GM19467 (cell line): ENCODE measurements at regions not wholly inside any gene's neighbourhood (a gene's known extent, or its start where the extent isn't known, plus 50 kb on each side); places are given as distances from the start of the nearest gene placed in this dataset.

Experiments
- ATAC-seq: cut with Tn5 transposase; IDR thresholded peaks from one replicate; pipeline ENCODE4 v1.9.1; 2021; ENCODE audit warnings: mild to moderate bottlenecking, moderate library complexity; ENCODE audit not compliant: unreplicated experiment

DNA sequence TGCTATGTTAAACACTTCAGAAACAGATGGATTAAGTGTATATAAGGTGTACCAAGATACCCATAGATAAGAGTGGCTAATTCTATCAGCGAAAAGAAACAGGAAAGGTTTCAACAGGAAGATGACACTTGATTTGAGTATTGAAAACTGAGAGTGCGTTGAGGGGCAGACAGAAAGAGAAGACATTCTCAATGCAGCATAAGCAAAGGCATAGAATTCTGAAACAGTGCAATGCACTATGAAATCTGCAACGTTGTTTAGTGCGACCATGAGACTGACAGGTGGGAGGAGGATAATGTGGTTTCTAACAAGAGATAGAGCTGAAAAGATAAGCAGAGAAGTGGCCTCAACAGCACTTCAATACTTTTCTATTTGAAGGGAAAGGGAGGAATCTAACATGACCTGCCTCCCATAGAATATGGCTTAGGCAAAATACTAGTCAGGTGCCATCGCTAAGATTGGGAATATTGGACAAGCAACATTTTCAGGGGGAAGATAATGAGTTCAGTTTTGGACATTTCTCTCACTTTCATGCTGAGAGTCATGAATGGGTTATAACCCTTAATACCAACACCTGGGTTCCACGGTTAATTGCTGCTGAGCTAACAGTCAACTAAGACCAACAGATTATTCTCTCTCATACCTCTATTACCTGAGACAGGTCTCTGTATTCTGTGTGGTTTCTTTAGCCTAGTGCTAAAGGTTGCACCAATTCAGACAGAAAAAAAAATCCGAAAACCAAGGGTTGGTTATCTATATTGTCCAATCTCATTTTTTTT, 312.9 kb upstream of the ARID1B start:
- no peak for ATAC-seq

DNA sequence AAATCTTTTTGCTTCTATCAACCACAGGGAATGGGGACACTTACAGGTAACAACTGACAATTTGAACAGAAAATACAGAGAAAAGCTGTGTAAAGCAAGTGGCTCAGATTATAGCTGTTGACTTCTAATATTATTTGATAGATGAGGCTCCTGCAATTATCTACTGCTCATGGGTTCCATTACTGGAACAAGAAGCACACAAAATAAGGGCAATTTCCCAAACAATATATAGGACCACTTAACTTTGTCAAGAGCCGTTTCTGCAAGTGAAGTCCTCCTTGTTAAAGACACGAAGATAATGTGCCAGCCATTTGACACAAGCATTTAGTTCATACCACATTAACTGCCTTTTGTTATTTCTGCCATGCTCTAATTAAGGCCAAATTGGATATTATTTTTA, 315.5 kb upstream of the ARID1B start:
- no peak for ATAC-seq

DNA sequence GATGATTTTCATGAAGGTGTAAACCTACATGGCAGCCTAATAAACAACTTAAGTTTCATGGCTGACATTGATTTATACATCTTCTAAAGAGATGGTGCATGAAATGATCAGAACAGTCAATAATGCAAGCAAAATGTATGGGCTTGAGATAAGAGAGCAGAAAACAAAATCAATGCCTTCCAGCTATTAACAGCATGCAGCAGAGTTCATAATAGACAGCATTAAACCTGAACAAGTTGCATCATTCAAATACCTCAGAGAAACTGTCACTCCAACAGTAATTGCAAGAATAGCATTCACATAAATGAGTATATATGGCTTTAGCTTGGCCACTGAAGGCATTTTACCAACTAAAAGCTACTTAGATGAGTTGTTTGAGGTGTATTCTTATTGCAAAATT, 319.6 kb upstream of the ARID1B start:
- ATAC-seq: no peak

DNA sequence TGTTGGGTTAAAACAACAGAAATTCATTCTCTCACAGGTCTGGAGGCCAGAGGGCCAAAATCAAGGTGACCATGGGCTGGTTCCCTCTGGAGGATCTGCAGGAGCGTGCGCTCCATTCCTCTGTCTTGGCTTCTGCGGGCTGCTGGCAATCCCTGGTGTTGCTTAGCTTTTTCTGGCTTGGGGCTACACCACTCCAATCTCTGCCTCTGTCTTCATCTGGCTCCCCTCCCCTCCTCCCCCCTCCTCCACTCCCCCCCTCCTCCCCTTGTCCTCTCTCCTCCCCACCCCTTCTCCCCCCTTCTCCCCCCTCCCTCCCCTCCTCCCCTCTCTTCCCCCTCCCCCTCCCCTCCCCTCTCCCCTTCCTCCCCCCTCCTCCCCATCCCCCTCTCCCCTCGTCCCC, 321.3 kb upstream of the ARID1B start:
- no peak for ATAC-seq

DNA sequence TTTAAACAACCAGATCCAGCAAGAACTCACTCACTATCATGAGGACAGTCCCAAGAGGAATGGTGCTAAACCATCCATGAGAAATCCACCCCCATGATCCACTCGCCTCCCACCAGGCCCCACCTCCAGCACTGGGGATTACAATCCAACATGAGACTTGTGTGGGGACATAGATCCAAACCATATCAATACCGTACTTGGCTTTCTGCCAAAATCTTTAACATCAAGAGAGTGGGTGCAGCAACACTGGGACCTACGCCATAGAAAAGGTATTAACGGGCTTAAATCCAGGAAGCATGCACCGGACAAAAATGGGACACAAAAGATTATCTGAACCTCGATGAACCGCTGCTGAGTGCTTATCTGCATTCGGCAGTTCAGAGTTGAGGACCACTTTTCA, 322.3 kb upstream of the ARID1B start:
- no peak for ATAC-seq

DNA sequence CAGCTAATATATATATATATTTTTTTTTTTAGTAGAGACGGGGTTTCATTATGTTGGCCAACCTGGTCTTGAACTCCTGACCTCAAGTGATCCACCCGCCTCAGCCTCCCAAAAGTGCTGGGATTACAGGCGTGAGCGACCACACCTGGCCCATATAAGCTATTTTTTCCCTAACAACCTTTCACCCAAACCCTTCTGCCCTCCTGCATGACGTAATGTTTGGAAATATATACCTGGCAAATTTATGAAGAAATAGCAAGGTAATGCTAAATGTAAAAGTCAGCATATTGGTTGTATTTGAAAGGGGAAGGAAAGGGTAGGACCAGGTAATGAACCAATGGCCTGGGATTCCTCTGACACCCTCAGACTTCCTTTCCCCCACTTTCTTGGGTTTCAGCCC, 325.5 kb upstream of the ARID1B start:
- ATAC-seq: no peak

DNA sequence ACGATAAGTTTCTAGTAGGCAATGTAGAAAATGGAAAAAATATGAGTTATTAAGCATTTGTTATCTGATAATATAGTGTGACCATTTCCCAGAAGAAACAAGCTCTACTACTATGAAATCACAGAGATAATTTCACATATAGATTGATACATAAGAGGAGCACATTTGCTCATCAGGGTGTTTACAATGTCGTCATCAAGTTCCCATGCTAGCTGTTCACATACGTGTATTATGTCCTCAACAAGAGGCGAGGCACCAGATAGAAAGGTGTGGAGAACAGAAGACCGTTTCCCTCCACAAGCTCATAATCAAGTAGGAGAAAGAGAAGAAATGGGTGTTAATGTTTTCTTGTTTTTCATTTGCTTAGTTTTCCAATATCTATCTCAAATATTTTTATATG, 326.1 kb upstream of the ARID1B start:
- no peak for ATAC-seq

DNA sequence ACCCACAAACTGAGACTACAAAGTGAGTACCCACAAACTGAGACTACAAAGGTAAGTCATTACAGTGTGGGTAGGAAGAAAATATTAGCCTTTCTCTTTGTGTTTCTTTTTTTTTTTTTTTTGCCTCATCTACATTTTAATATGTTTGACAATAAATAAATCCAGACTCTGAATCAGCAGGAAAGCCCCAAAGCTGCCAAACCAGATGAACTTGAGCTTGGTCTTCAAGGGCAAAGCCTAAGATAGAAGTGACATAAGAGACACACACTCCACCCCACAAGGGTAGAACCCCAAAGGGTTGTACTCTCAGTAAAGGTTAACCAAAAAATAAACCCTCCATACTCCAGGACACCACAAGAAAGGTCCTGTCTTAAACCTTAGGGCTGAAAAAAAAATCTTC, 326.8 kb upstream of the ARID1B start:
- no peak for ATAC-seq

DNA sequence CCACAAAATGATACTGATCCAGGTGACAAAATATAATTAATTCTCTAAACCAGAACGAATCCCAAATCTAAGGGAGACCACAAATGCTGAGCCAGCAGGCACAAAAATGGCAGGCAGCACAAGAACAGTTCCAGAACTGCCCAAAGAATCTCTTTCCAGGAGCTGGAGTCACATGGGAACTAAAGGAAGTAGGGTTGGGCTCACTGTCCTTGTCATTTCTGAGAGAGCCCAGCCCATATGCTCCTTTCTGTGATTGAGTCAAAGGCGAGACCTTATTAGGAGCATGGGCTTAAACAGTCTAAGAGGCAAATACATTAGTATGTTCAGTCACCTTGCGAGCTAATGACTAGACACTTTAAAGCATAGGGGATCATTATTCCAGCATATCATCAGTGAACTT, 327.6 kb upstream of the ARID1B start:
- ATAC-seq: no peak

DNA sequence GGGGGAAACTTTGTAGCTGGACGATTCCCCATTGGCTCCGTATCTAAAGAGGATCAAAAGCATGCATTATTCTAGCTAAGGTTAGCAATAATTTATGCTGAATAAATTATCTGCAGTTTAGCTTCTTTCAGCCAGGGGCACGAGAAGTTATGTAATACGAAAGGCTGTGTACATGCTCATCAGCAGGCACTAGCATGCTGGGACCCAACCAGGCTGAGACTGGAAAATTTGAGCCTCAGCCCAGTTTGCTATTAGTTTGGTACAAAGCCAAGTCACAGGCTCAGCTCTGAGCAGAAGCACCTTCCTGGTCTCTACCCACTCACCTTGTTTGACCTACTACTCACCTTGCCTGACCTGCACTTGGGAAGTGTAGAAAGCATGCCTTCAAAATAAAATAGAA, 328.1 kb upstream of the ARID1B start:
- no peak for ATAC-seq

DNA sequence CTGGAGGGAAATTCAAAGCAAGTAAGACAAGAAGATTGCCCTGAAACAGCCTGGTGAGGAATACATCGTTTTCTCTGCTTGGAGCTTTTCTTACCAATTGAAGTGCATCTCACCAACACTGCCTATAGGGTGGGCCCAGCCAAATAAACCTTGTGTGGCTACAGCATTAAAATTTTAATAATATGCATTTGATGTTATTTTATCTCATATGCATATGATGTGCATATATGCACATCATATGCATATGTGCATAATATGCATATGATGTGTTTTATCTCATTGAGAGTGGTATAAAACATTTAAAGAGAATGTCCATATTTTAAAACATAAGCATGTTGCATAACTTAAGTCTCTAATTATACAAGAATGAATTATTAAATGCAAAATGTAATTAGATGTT, 328.6 kb upstream of the ARID1B start:
- no peak for ATAC-seq

DNA sequence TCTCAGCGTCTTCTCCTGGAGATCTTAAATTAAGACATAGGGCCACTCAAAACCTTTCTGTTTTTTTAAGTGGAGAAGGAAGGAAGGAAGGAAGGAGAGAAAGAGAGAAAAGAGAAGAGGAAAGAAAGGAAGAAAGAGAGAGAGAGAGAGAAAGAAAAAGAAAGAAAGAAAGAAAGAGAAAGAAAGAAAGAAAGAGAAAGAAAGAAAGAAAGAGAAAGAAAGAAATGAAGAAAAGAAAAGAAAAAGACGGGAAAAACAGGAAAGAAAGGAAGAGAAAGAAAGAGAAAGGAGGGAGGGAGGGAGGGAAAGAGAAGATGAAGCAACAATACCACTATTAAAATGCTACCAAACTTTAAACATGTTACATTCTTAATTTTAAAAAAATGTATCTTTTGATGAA, 336.5 kb upstream of the ARID1B start:
- ATAC-seq: no peak

DNA sequence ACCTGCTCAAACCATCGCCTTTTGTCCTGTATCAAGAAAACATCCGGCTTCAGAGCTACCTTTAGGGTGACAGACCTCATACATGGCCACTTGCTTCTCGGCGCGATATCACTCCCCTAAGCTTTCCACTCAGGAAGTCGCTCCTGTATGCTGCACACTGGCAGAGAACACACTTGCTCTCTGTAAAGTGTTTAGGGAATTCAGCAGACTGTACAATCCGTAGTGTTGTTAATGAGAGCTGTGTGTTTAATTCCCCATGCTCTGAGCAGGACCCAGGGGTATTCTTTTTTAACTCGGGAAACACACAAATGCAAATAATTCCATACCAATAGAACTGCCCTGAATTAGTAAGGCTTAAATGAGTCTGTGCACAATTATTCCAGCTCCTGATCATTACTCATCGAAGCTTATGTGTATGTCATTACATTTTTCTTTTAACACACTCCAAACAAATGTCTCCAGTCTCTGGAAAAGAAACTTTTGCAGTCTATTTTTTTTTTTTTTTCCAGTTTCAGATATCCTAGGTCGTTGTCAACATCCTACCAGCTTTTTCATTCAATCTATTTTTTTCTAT, 338.7 kb upstream of the ARID1B start:
- ATAC-seq: no peak

DNA sequence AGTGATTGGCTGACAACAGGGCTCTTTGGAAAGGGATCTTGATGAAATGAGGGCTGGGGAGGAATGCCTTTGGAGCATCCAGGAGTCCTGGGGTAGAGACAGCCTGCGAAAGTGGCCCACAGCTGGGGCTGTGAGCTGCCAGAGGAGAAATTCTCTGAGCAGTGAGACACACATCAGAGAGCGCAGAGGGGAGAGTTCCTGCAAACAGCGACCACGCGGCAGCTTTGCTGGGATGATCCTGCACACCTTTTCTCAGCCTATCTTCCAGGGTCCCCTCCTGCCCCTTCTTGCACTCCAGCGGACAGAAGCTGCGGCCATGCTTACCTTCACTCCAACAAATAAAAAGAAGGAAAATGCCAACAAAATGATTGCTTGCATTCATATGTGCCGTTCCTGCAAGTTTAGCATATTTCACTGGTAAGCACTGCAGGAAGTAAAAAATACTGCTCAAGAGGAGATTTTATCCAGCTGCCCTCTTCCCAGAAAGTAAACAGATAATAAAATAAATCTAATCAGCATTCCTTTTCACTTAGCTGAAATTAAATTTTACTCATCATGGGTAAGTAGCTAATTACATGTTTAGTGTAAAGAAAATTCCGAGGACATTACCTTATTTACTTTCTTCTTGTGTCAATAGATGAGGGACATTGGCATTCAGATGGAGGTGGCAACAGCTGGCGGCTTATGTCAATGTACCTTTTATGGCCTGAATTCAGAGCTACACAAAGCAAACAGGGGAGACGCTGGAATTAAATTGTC, 339.9 kb upstream of the ARID1B start:
- ATAC-seq: no peak

DNA sequence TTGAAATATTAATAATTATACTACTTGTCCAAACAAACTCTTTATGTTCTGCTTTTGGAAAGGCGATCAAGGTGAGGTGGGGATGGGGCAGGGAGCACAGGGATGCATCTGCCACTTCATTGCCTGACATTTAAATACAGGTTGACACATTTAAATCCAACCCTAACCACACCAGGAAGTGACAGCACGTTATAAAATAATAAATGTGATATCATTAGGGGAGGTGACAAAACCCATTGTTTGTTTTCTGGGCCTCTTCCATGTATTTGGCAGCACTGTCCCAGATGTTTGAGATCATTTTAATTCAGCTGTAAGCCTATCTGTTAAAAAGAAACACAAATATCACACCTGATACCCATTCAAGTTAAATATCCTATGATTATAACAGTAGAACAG, 342.4 kb upstream of the ARID1B start:
- ATAC-seq: no peak

DNA sequence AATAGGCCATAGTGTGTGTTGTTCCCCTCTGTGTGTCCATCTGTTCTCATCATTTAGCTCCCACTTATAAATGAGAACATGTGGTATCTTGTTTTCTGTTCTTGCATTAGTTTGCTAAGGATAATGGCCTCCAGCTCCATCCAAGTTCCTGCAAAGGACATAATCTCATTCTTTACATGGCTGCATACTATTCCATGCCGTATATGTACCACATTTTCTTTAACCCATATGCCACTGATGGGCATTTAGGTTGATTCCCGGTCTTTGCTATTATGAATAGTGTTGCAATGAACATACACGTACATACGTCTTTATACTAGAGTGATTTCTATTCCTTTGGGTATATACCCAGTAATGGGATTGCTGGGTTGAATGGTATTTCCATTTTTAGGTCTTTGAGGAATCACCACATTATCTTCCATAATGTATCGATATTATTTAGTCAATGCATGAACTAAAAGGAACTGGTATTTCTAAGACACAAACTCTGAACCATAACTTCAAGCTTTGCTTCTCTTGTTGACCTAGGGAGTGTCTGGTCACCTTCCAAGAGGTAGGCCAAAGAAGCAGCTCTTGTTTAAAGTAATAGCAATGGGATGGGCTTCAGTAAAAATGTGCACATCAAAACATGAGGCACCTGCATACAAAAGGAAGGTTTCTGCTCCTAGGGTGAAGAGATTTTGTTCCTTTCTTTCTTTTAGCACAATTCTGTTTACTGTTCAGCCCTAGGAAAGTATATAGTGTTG, 343.0 kb upstream of the ARID1B start:
- ATAC-seq: no peak

DNA sequence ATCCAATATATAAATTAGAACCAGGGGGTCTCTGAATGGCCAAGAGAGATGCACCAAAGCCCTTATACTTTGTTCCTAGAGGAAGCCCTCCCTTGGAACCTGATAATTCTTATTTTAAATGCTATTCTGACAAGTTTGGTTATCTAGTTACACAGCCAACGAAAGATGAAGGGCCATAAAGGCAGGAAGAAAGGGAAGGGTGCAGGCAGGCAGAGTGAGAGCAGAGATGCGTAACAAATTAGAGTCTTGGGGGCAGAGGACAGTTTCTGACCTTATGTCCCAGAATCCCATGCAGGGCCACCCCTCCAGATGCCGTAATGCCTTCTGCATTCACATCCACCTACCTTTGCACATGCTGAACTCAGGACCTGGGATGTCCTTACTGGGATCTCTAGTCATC, 344.6 kb upstream of the ARID1B start:
- no peak for ATAC-seq

DNA sequence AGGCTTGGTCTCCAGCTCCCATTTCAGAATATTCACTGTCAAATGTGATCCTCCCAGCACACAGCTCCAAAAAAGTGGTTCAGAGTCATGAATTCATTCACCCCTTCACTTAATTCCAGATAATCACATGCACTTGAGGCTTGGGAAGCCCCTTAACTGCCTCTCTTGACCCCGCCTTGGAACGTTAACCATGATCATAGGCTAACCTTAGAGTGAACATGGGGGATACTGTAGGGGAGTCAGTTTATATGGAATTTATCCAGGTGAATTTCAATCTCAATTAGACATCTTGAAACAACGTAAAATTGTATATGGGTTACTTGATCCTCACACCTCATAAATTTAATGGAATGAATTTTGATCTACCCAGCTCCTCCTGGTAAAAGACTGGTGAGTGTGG, 346.8 kb upstream of the ARID1B start:
- ATAC-seq: no peak

DNA sequence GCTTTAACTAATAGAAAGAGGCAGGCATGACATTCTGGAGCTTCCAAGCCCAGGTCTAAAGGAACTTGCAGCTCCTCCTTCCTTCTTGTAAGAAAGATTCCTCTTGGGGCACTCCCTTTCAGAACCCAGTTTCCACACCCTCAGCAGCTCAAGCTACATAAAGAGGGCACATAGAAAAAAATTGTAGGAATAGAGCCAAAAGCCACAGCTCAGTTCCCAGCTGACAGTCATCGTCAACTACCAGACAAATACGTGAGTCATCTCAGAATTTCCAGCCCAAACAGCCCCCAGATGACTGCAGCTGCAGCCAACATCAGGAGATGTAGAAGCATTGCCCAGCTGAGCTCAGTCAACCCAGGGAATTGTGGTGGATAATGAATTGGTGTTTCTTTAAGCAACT, 349.8 kb upstream of the ARID1B start:
- ATAC-seq: no peak

DNA sequence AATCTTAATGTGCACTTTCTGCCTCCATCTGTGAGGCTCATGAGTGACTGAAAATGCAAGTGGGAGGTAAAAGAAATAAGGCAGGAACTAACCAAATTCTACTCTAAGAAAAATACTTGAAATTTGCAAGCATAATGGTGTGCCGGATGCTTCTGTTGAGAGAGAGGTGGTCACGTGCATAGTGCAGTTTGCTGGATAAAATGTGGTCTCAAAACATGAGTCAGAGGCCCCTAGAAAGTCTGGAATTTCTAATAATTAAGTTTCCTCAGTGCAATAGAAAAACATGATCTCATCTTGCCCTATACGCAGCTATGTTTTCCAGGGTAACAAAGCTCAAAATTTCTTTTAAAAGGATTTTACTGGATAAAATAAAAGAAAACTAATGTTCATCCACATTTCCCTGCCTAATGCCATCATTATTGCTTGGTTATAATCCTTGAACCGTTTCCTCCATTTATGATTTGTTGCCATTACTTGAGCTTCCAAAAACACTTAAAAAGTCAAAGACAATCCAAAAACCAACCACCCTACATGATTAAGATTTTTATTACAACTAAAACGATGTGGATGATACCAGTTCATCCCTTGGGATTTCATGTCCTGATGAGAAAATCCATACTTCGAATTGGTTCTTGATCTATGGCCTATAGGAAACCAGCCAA, 351.7 kb upstream of the ARID1B start:
- no peak for ATAC-seq

DNA sequence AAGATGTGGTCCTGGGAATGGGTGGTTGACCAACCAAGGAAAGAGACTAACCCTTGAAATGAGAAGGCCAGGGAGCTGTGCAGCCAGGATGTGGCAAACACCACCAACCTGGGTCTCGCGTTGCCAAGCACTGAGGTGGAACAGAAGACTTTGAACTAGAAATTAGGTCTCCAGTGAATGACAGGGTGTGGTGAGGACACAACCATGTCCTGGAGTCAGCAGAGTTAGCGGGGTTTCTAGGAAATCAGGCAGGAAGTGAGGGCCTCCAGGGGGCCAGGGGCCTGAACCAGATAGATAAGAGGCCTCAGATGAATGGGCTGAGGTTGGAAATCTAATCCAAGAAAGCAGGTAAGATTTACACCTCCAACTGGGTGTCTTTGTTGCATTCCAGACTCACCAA, 353.3 kb upstream of the ARID1B start:
- no peak for ATAC-seq
